GM12891 (cell line): ENCODE measurements at regions not wholly inside any gene's neighbourhood (a gene's known extent, or its start where the extent isn't known, plus 50 kb on each side); places are given as distances from the start of the nearest gene placed in this dataset.
"Not testable (repeated sequence)": the region's sequence is repeated elsewhere in the genome, so short reads cannot be mapped to it uniquely, and the experiment has no call there.

Experiments used
- POLR2A ChIP-seq: IDR thresholded peaks from 2 replicates; pipeline ENCODE4 v1.6.1; 2011; ENCODE audit warnings: low read depth, low read length, control low read depth
- POLR2AphosphoS5 ChIP-seq: IDR thresholded peaks from 2 replicates; pipeline ENCODE4 v1.6.1; 2011; ENCODE audit warnings: low read depth, low read length, control low read depth
- SPI1 ChIP-seq: IDR thresholded peaks from 2 replicates; pipeline ENCODE4 v1.6.1; 2011; ENCODE audit warnings: low read depth, low read length, control low read depth

DNA sequence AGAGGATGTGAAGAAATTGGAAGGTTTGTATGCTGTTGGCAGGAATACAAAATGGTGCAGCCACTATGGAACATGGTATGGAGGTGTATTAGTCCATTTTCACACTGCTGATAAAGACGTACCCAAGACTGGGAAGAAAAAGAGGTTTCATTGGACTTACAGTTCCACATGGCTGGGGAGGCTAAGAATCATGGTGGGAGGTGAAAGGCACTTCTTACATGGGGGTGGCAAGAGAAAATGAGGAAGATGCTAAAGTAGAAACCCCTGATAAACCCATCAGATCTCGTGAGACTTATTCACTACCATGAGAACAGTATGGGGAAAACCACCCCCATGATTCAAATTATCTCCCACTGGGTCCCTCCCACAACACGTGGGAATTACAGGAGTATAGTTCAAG, 72.1 kb upstream of the SNX9 start:
- not testable (repeated sequence) for TF ChIP-seq POLR2AphosphoS5, SPI1, POLR2A
